Kidney epithelial cell (primary cell): ENCODE measurements at regions not wholly inside any gene's neighbourhood (a gene's known extent, or its start where the extent isn't known, plus 50 kb on each side); places are given as distances from the start of the nearest gene placed in this dataset.
A peak's percentile ranks its signal among the peaks of the same experiment; 100 is the strongest.

Experiments used
- DNase-seq: peaks from one replicate; pipeline ENCODE4 v3.0.0-alpha.2; 2010; ENCODE audit warnings: low read depth
- H3K27me3 ChIP-seq: 2 replicates; pipeline ENCODE4 v1.6.0; 2011; ENCODE audit warnings: low read length; ENCODE audit not compliant: control insufficient read depth, insufficient read depth
- H3K36me3 ChIP-seq: 2 replicates; pipeline ENCODE4 v1.5.1; 2011; ENCODE audit warnings: low read length; ENCODE audit not compliant: control insufficient read depth, insufficient read depth
- H3K4me3 ChIP-seq: 2 replicates; pipeline ENCODE4 v1.5.1; 2011; ENCODE audit warnings: low read depth, mild to moderate bottlenecking, control low read depth, low read length
- CTCF ChIP-seq: IDR thresholded peaks from 2 replicates; pipeline ENCODE4 v1.5.1; 2011; ENCODE audit warnings: mild to moderate bottlenecking, moderate library complexity, low read length, control low read depth, inconsistent platforms; ENCODE audit not compliant: insufficient read depth, poor library complexity, severe bottlenecking

GRCh38 chr18:66078925-66079800 lies 328.4 kb downstream of the CDH7 start:
- Histone ChIP-seq H3K36me3 (no peaks in the 10 kb centered on the region), H3K27me3 (no peaks in the 10 kb centered on the region), H3K4me3 (no peak overlapping the region)
- DNase-seq: no peak
- TF ChIP-seq CTCF: no peak

GRCh38 chr18:66077066-66077465 lies 326.3 kb downstream of the CDH7 start:
- no peaks in the 10 kb centered on the region for H3K36me3 ChIP-seq
- no peak for DNase-seq
- no peaks in the 10 kb centered on the region for H3K27me3 ChIP-seq
- H3K4me3 ChIP-seq: no peak overlapping the region
- TF ChIP-seq CTCF: no peak

GRCh38 chr18:66066191-66066590 lies 315.4 kb downstream of the CDH7 start:
- Histone ChIP-seq H3K4me3 (no peak overlapping the region), H3K36me3 (no peaks in the 10 kb centered on the region), H3K27me3 (no peaks in the 10 kb centered on the region)
- DNase-seq: no peak
- TF ChIP-seq CTCF: no peak

GRCh38 chr18:66048406-66048805 lies 297.6 kb downstream of the CDH7 start:
- H3K36me3 ChIP-seq: no peaks in the 10 kb centered on the region
- no peak overlapping the region for H3K4me3 ChIP-seq
- DNase-seq: peak; percentile 2
- H3K27me3 ChIP-seq: no peaks in the 10 kb centered on the region
- no peak for TF ChIP-seq CTCF

- H3K4me3 ChIP-seq: no peak overlapping the region
- DNase-seq: no peak
- no peaks in the 10 kb centered on the region for H3K27me3 ChIP-seq
- no peak for TF ChIP-seq CTCF
- no peaks in the 10 kb centered on the region for H3K36me3 ChIP-seq
These were observed 295.3 kb downstream of the CDH7 start for GRCh38 chr18:66046032-66046602.

GRCh38 chr18:66043009-66043408 lies 292.2 kb downstream of the CDH7 start:
- DNase-seq: no peak
- TF ChIP-seq CTCF: no peak
- Histone ChIP-seq H3K36me3 (no peaks in the 10 kb centered on the region), H3K4me3 (no peak overlapping the region), H3K27me3 (no peaks in the 10 kb centered on the region)
